ENCODE measurements at regions not wholly inside any gene's neighbourhood (a gene's known extent, or its start where the extent isn't known, plus 50 kb on each side); places are given as distances from the start of the nearest gene placed in this dataset.

DNA sequence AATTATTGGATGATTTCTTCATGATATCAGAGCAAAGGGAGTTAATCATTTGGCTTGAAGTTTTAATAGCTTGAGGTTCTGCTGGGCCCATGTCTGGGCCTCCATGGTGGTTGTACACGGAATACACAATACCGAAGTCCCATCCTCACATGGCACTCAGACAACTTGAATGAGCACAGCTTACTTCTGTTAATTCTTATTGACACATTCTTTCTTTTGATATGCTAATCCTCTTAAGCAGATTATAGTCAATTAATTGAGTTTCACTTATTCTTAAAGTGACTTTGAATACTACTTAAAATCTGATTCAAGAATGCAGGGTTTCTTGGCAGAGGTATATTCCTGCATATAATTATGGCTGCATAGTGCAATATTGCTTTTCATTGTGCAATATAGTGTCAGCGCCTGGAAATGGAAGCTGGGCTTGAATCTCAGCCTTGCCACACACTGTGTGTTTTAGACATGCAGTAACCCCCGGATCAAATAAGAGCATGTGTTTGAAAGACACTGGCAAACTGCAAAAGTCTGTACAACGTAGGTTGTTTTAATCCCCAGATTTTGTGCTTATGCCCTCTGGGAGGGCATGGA, 543.5 kb upstream of the ADARB2 start:
- Histone ChIP-seq H3K4me1 (no peaks in the 10 kb centered on the region), H3K36me3 (no peaks in the 10 kb centered on the region), H3K27ac (no peak overlapping the region), H3K9me3 (no peaks in the 10 kb centered on the region), H3K27me3 (no peaks in the 10 kb centered on the region), H3K4me3 (no peak overlapping the region)
- TF ChIP-seq, protein P1, sequence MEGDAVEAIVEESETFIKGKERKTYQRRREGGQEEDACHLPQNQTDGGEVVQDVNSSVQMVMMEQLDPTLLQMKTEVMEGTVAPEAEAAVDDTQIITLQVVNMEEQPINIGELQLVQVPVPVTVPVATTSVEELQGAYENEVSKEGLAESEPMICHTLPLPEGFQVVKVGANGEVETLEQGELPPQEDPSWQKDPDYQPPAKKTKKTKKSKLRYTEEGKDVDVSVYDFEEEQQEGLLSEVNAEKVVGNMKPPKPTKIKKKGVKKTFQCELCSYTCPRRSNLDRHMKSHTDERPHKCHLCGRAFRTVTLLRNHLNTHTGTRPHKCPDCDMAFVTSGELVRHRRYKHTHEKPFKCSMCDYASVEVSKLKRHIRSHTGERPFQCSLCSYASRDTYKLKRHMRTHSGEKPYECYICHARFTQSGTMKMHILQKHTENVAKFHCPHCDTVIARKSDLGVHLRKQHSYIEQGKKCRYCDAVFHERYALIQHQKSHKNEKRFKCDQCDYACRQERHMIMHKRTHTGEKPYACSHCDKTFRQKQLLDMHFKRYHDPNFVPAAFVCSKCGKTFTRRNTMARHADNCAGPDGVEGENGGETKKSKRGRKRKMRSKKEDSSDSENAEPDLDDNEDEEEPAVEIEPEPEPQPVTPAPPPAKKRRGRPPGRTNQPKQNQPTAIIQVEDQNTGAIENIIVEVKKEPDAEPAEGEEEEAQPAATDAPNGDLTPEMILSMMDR (IDR thresholded peaks at IDR 0.05), result no peak
- no peak for DNase-seq
- intact Hi-C loops (cut with DNase I; ENCODE audit: low total_unique reads), result no loop called here

DNA sequence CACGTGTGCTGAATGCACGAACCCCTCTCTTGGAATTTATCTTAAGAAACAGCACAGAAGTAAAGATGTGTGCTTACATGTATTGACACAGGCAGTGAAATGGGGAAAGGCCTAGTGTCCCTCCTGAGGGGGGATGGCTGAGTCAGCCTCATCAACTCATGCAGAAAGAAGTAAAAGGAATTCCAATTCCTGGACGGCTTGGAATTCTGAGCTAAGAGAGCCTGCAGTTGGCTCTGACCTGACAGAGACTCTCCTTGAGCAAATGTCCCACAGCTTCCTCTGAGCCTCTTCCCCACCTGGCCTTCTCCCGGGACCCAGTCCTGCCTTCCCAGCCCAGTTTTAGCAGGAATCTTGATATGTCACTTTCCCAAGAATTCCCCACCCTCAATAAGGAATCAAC, 542.4 kb upstream of the ADARB2 start:
- DNase-seq, result no peak
- H3K4me1 ChIP-seq, result no peaks in the 10 kb centered on the region
- no peaks in the 10 kb centered on the region for H3K27me3 ChIP-seq
- TF ChIP-seq, protein P1 (IDR thresholded peaks at IDR 0.05), result no peak
- H3K9me3 ChIP-seq, result no peaks in the 10 kb centered on the region
- H3K27ac ChIP-seq, result no peak overlapping the region
- H3K36me3 ChIP-seq, result no peaks in the 10 kb centered on the region
- H3K4me3 ChIP-seq, result no peak overlapping the region
- intact Hi-C loops (cut with DNase I; ENCODE audit: low total_unique reads), result no loop called here

DNA sequence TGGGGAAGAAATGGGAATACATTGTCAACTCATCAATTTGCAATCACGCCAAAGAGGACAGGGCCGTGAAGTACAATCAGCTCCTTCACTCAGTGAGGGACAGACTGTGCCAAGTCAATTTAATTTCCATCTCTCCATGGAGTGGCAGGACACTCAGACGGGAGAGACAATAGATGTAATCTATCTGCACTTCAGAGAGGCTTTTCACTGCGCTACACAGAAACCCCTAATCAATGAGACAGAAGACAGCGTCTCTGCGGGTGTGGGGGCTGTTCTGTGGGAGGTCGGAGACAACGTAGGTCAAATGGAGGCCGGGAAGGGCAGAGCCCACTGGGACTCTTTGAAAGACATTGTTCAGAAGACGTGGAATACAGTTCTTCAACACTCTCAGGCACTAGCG, 541.0 kb upstream of the ADARB2 start:
- no peak overlapping the region for H3K27ac ChIP-seq
- no peaks in the 10 kb centered on the region for H3K4me1 ChIP-seq
- H3K36me3 ChIP-seq, result no peaks in the 10 kb centered on the region
- no peak overlapping the region for H3K4me3 ChIP-seq
- H3K27me3 ChIP-seq, result no peaks in the 10 kb centered on the region
- intact Hi-C loops (cut with DNase I; ENCODE audit: low total_unique reads), result no loop called here
- TF ChIP-seq, protein P1 (IDR thresholded peaks at IDR 0.05), result no peak
- no peak for DNase-seq
- H3K9me3 ChIP-seq, result peaks cover 0 to 5% (median 2%) of the 10 kb centered on the region in 3 donors

DNA sequence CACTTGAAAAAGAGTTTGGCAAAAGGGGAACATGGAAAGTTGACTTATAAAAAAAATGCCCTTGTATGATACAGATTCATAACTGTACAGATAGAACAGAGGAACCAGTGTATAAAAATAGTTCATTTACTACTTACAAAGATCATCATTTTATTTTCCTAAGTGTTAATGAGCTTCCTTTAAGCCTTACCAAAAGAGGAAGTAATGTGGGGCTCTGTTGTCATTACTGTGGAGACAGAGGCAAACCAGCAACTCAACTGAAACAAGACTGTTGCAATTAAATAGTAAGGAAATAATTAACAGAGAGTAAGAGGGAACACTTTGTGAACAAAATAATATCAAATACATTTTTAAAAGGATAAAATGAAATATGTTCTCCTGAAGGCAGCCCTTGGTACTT, 526.2 kb upstream of the ADARB2 start:
- H3K4me1 ChIP-seq, result no peaks in the 10 kb centered on the region
- no peaks in the 10 kb centered on the region for H3K27me3 ChIP-seq
- no peak overlapping the region for H3K27ac ChIP-seq
- intact Hi-C loops (cut with DNase I; ENCODE audit: low total_unique reads), result no loop called here
- TF ChIP-seq, protein P1 (IDR thresholded peaks at IDR 0.05), result no peak
- H3K4me3 ChIP-seq, result no peak overlapping the region
- DNase-seq, result no peak
- no peaks in the 10 kb centered on the region for H3K9me3 ChIP-seq
- no peaks in the 10 kb centered on the region for H3K36me3 ChIP-seq

DNA sequence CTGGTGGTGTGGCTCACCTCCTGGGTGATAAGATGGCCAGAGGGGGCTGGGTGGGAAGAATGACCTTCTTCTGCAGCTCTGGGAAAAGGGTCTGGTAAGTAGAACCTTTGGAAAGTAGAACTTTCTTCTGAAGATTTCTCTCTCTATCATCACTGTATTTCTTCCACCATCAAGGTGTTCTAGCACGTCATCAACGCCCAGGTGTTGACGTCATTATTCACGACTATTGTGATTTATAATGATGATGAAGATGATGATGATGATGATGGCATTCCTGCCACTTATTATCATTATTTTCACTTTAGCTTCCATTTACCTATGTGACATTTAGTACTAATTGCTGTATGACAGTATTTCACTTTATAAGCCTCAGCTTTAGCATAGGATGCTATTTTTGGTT, 525.6 kb upstream of the ADARB2 start:
- H3K27ac ChIP-seq, result no peak overlapping the region
- no peak for DNase-seq
- H3K9me3 ChIP-seq, result no peaks in the 10 kb centered on the region
- intact Hi-C loops (cut with DNase I; ENCODE audit: low total_unique reads), result no loop called here
- no peak overlapping the region for H3K4me3 ChIP-seq
- TF ChIP-seq, protein P1 (IDR thresholded peaks at IDR 0.05), result no peak
- no peaks in the 10 kb centered on the region for H3K4me1 ChIP-seq
- H3K36me3 ChIP-seq, result no peaks in the 10 kb centered on the region
- no peaks in the 10 kb centered on the region for H3K27me3 ChIP-seq

DNA sequence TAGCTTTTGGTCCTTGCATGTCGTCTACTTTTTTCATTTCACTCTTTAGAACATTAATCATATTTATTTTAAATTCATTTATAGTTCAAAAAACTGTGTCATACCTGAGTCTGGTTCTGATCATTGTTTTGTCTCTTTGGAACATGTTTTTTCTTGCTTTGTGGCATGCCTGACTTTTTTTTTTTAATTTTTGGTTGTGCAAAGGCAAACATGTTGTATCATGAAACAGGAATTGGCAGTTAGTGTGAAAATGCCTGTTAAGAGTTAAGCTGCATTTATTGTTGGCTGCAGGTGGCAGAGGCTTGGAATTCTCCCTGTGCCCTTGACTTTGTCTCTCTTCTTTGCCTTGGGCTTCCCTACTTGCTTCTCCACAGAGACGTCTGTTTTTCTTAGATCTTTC, 525.0 kb upstream of the ADARB2 start:
- Histone ChIP-seq H3K27ac (no peak overlapping the region), H3K9me3 (no peaks in the 10 kb centered on the region), H3K4me3 (no peak overlapping the region), H3K4me1 (no peaks in the 10 kb centered on the region), H3K36me3 (no peaks in the 10 kb centered on the region), H3K27me3 (no peaks in the 10 kb centered on the region)
- intact Hi-C loops (cut with DNase I; ENCODE audit: low total_unique reads), result no loop called here
- TF ChIP-seq, protein P1 (IDR thresholded peaks at IDR 0.05), result no peak
- DNase-seq, result no peak

Data from tibial artery (tissue), 4 donors.